HG02885 (cell line): ENCODE measurements at regions not wholly inside any gene's neighbourhood (a gene's known extent, or its start where the extent isn't known, plus 50 kb on each side); places are given as distances from the start of the nearest gene placed in this dataset.
"Not testable (repeated sequence)": the region's sequence is repeated elsewhere in the genome, so short reads cannot be mapped to it uniquely, and the experiment has no call there.

Source experiments
- ATAC-seq: cut with Tn5 transposase; IDR thresholded peaks from one replicate; pipeline ENCODE4 v1.9.1; 2021; ENCODE audit warnings: mild to moderate bottlenecking; ENCODE audit not compliant: unreplicated experiment, poor library complexity

- ATAC-seq: no peak
Observed at GRCh38 chr12:70069221-70070105, 173.8 kb upstream of the CNOT2 start.

- no peak for ATAC-seq
Observed at GRCh38 chr12:70070494-70071007, 172.7 kb upstream of the CNOT2 start.

- ATAC-seq: no peak
Observed at GRCh38 chr12:70074510-70074909, 168.7 kb upstream of the CNOT2 start.

- no peak for ATAC-seq
Observed at GRCh38 chr12:70077441-70077840, 165.8 kb upstream of the CNOT2 start.

GRCh38 chr12:70078161-70078560 lies 165.1 kb upstream of the CNOT2 start:
- no peak for ATAC-seq

GRCh38 chr12:70080566-70080965 lies 162.7 kb upstream of the CNOT2 start:
- ATAC-seq: no peak

GRCh38 chr12:70082997-70083676 lies 160.1 kb upstream of the CNOT2 start:
- no peak for ATAC-seq

- ATAC-seq: no peak
Observed at GRCh38 chr12:70083677-70084020, 159.6 kb upstream of the CNOT2 start.

- ATAC-seq: not testable (repeated sequence)
Observed at GRCh38 chr12:70086372-70086771, 156.9 kb upstream of the CNOT2 start.

GRCh38 chr12:70091021-70091521 lies 152.2 kb upstream of the CNOT2 start:
- no peak for ATAC-seq

- ATAC-seq: no peak
Observed at GRCh38 chr12:70094467-70094866, 148.8 kb upstream of the CNOT2 start.

GRCh38 chr12:70096759-70097410 lies 146.3 kb upstream of the CNOT2 start:
- ATAC-seq: no peak

- no peak for ATAC-seq
Observed at GRCh38 chr12:70101064-70101463, 142.2 kb upstream of the CNOT2 start.

- no peak for ATAC-seq
Observed at GRCh38 chr12:70106347-70106746, 136.9 kb upstream of the CNOT2 start.

GRCh38 chr12:70110085-70110484 lies 133.1 kb upstream of the CNOT2 start:
- ATAC-seq: no peak

GRCh38 chr12:70117670-70118069 lies 125.6 kb upstream of the CNOT2 start:
- no peak for ATAC-seq

GRCh38 chr12:70120970-70121369 lies 122.3 kb upstream of the CNOT2 start:
- ATAC-seq: no peak

GRCh38 chr12:70121562-70121961 lies 121.7 kb upstream of the CNOT2 start:
- ATAC-seq: no peak

GRCh38 chr12:70122804-70123203 lies 120.4 kb upstream of the CNOT2 start:
- no peak for ATAC-seq

GRCh38 chr12:70149013-70149412 lies 94.2 kb upstream of the CNOT2 start:
- ATAC-seq: no peak

GRCh38 chr12:70149665-70150064 lies 93.6 kb upstream of the CNOT2 start:
- no peak for ATAC-seq
